NCI-H524 treated with DMSO at 0.1 percent for 48 hours (cell line): ENCODE measurements at regions not wholly inside any gene's neighbourhood (a gene's known extent, or its start where the extent isn't known, plus 50 kb on each side); places are given as distances from the start of the nearest gene placed in this dataset.
"Not testable (repeated sequence)": the region's sequence is repeated elsewhere in the genome, so short reads cannot be mapped to it uniquely, and the experiment has no call there.

Experiments
- DNase-seq: peaks from one replicate; lab custom pipeline; 2025; lab: John Stamatoyannopoulos, UW

GRCh38 chr7:94109556-94109955, 105.4 kb upstream of the BET1 start:
- DNase-seq: no peak

GRCh38 chr7:94111009-94111408, 106.9 kb upstream of the BET1 start:
- no peak for DNase-seq

- DNase-seq: no peak
Measured at GRCh38 chr7:94115316-94115715, 111.2 kb upstream of the BET1 start.

- no peak for DNase-seq
Measured at GRCh38 chr7:94123136-94123535, 119.0 kb upstream of the BET1 start.

GRCh38 chr7:94127026-94127425, 122.9 kb upstream of the BET1 start:
- no peak for DNase-seq

- DNase-seq: no peak
Measured at GRCh38 chr7:94128072-94128471, 123.9 kb upstream of the BET1 start.

GRCh38 chr7:94129443-94130140, 125.4 kb upstream of the BET1 start:
- no peak for DNase-seq

GRCh38 chr7:94130716-94131115, 126.6 kb upstream of the BET1 start:
- DNase-seq: no peak

GRCh38 chr7:94133460-94133859, 129.3 kb upstream of the BET1 start:
- no peak for DNase-seq

- DNase-seq: no peak
Measured at GRCh38 chr7:94135180-94135579, 131.0 kb upstream of the BET1 start.

- DNase-seq: no peak
Measured at GRCh38 chr7:94142281-94142680, 138.1 kb upstream of the BET1 start.

GRCh38 chr7:94145602-94146001, 141.4 kb upstream of the BET1 start:
- DNase-seq: no peak

GRCh38 chr7:94146408-94146807, 142.3 kb upstream of the BET1 start:
- no peak for DNase-seq

- DNase-seq: no peak
Measured at GRCh38 chr7:94149789-94150545, 145.8 kb upstream of the BET1 start.

- DNase-seq: no peak
Measured at GRCh38 chr7:94154182-94154581, 150.0 kb upstream of the BET1 start.

- no peak for DNase-seq
Measured at GRCh38 chr7:94154858-94155257, 150.7 kb upstream of the BET1 start.

GRCh38 chr7:94157659-94158306, 153.6 kb upstream of the BET1 start:
- not testable (repeated sequence) for DNase-seq

- DNase-seq: no peak
Measured at GRCh38 chr7:94160719-94161435, 156.7 kb upstream of the BET1 start.

GRCh38 chr7:94161476-94161875, 157.3 kb upstream of the BET1 start:
- DNase-seq: no peak

- DNase-seq: no peak
Measured at GRCh38 chr7:94169682-94170081, 165.5 kb upstream of the BET1 start.

GRCh38 chr7:94170836-94171235, 166.7 kb upstream of the BET1 start:
- no peak for DNase-seq

GRCh38 chr7:94173436-94173835, 169.3 kb upstream of the BET1 start:
- DNase-seq: no peak

GRCh38 chr7:94174375-94174774, 170.2 kb upstream of the BET1 start:
- no peak for DNase-seq
